Colonic mucosa (tissue), 4 donors: ENCODE measurements at regions not wholly inside any gene's neighbourhood (a gene's known extent, or its start where the extent isn't known, plus 50 kb on each side); places are given as distances from the start of the nearest gene placed in this dataset.

ENCODE experiments used
- DNase-seq: peaks from one replicate; pipeline ENCODE4 v3.0.0-alpha.2; 2020
- H3K27ac ChIP-seq: fragments of 200-600 bp; one replicate; pipeline ENCODE4 v1.8.0; 2021
- H3K27me3 ChIP-seq: fragments of 200-600 bp; one replicate; pipeline ENCODE4 v1.8.0; 2021
- H3K36me3 ChIP-seq: fragments of 200-600 bp; one replicate; pipeline ENCODE4 v1.8.0; 2021
- H3K4me1 ChIP-seq: fragments of 200-600 bp; one replicate; pipeline ENCODE4 v1.8.0; 2021; ENCODE audit warnings: mild to moderate bottlenecking
- H3K4me3 ChIP-seq: fragments of 200-600 bp; one replicate; pipeline ENCODE4 v1.8.0; 2021
- H3K9ac ChIP-seq, 2 donors: one replicate each; pipeline ENCODE4 v1.7.0; 2013; ENCODE audit warnings: control low read depth in 2 of 2, low read depth in 2 of 2, low read length in 2 of 2
- H3K9me3 ChIP-seq: fragments of 200-600 bp; one replicate; pipeline ENCODE4 v1.8.0; 2021
- CTCF ChIP-seq: fragments of 200-600 bp; IDR thresholded peaks from one replicate; pipeline ENCODE4 v1.8.0; 2022; ENCODE audit warnings: antibody characterized with exemption, mild to moderate bottlenecking
- intact Hi-C: fragments of 100-400 bp; cut with DNase I; formaldehyde crosslinking; loops from one replicate; pipeline ENCODE4 v1.14.1; 2022
- donor health status: healthy.
- donor health status: DM: no; HTN: no; CAD: no.
- donor health status: DM: no; HTN: no; CAD: no.

- no peak for TF ChIP-seq CTCF
- intact Hi-C loops = no loop called here
- no peaks in the 10 kb centered on the region for H3K9me3 ChIP-seq
- no peak for DNase-seq
- H3K9ac ChIP-seq = no peak overlapping the region
- H3K27me3 ChIP-seq = no peaks in the 10 kb centered on the region
- H3K36me3 ChIP-seq = no peaks in the 10 kb centered on the region
- no peaks in the 10 kb centered on the region for H3K4me1 ChIP-seq
- H3K27ac ChIP-seq = no peak overlapping the region
- H3K4me3 ChIP-seq = no peak overlapping the region
These were observed 86.2 kb upstream of the SALL3 start for GRCh38 chr18:78893281-78894032.

GRCh38 chr18:78894033-78894305, 85.6 kb upstream of the SALL3 start:
- Histone ChIP-seq H3K36me3 (no peaks in the 10 kb centered on the region), H3K9ac (no peak overlapping the region), H3K4me1 (no peaks in the 10 kb centered on the region), H3K4me3 (no peak overlapping the region), H3K27ac (no peak overlapping the region), H3K9me3 (no peaks in the 10 kb centered on the region), H3K27me3 (no peaks in the 10 kb centered on the region)
- intact Hi-C loops = no loop called here
- no peak for DNase-seq
- no peak for TF ChIP-seq CTCF

GRCh38 chr18:78895207-78896001, 84.2 kb upstream of the SALL3 start:
- Histone ChIP-seq H3K27ac (no peak overlapping the region), H3K4me1 (no peaks in the 10 kb centered on the region), H3K9ac (no peak overlapping the region), H3K9me3 (no peaks in the 10 kb centered on the region), H3K36me3 (no peaks in the 10 kb centered on the region), H3K27me3 (no peaks in the 10 kb centered on the region), H3K4me3 (no peak overlapping the region)
- DNase-seq = no peak
- intact Hi-C loops = no loop called here
- TF ChIP-seq CTCF = no peak

- no peaks in the 10 kb centered on the region for H3K36me3 ChIP-seq
- H3K27ac ChIP-seq = no peak overlapping the region
- intact Hi-C loops = no loop called here
- DNase-seq = no peak
- no peak overlapping the region for H3K4me3 ChIP-seq
- H3K27me3 ChIP-seq = no peaks in the 10 kb centered on the region
- no peaks in the 10 kb centered on the region for H3K4me1 ChIP-seq
- H3K9ac ChIP-seq = no peak overlapping the region
- no peaks in the 10 kb centered on the region for H3K9me3 ChIP-seq
- no peak for TF ChIP-seq CTCF
These were observed 83.3 kb upstream of the SALL3 start for GRCh38 chr18:78896111-78896905.

GRCh38 chr18:78898066-78898465, 81.6 kb upstream of the SALL3 start:
- no peak for TF ChIP-seq CTCF
- Histone ChIP-seq H3K36me3 (no peaks in the 10 kb centered on the region), H3K4me3 (no peak overlapping the region), H3K9ac (no peak overlapping the region), H3K4me1 (no peaks in the 10 kb centered on the region), H3K9me3 (no peaks in the 10 kb centered on the region), H3K27ac (no peak overlapping the region), H3K27me3 (no peaks in the 10 kb centered on the region)
- DNase-seq = no peak
- intact Hi-C loops = no loop called here
